BLaER1 (cell line): ENCODE measurements at regions not wholly inside any gene's neighbourhood (a gene's known extent, or its start where the extent isn't known, plus 50 kb on each side); places are given as distances from the start of the nearest gene placed in this dataset.

ENCODE experiments used
- H3K27ac ChIP-seq: shearing (Covaris generic); formaldehyde crosslinking; 2 replicates; pipeline ENCODE4 v1.8.1; 2022
- H3K27me3 ChIP-seq: shearing (Covaris generic); formaldehyde crosslinking; 2 replicates; pipeline ENCODE4 v1.8.1; 2022
- H3K36me3 ChIP-seq: shearing (Covaris generic); formaldehyde crosslinking; 2 replicates; pipeline ENCODE4 v1.8.1; 2022
- H3K4me1 ChIP-seq: shearing (Covaris generic); formaldehyde crosslinking; 2 replicates; pipeline ENCODE4 v1.8.1; 2022
- H3K4me2 ChIP-seq: shearing (Covaris generic); formaldehyde crosslinking; 2 replicates; pipeline ENCODE4 v1.8.1; 2022
- H3K4me3 ChIP-seq: shearing (Covaris generic); formaldehyde crosslinking; 2 replicates; pipeline ENCODE4 v1.8.1; 2022
- H3K9ac ChIP-seq: shearing (Covaris generic); formaldehyde crosslinking; 2 replicates; pipeline ENCODE4 v1.8.1; 2022
- H3K9me3 ChIP-seq: shearing (Covaris generic); formaldehyde crosslinking; 2 replicates; pipeline ENCODE4 v1.8.1; 2022
- H4K20me1 ChIP-seq: shearing (Covaris generic); formaldehyde crosslinking; 2 replicates; pipeline ENCODE4 v1.8.1; 2022
- Cebpa-rat ChIP-seq: shearing (Covaris generic); IDR thresholded peaks from 2 replicates; pipeline ENCODE4 v1.8.1; 2022

DNA sequence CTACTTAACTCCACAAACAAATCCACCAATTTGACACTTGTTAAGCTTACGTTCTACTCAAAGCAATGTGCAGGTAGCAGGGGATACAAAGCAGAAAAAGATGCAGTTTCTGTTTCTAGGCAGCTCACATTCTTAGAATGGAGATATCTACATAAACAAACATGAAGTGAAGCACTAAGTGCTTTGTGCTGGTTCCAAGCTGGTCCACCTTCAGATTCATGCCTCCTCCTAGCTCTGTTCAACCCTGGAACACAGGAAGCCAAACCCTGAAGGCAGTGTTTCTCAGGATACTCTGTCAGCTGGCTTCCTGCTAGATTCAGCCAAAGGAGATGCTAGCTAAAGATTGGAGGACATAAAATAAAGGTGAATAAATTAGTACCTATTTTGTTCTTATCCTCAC is 55.3 kb upstream of the NOL4 start:
- H3K4me1 ChIP-seq: no peaks in the 10 kb centered on the region
- no peaks in the 10 kb centered on the region for H3K9me3 ChIP-seq
- H3K27ac ChIP-seq: no peak overlapping the region
- no peak overlapping the region for H3K9ac ChIP-seq
- no peaks in the 10 kb centered on the region for H4K20me1 ChIP-seq
- no peak for TF ChIP-seq Cebpa-rat
- H3K36me3 ChIP-seq: no peaks in the 10 kb centered on the region
- H3K4me3 ChIP-seq: no peak overlapping the region
- H3K27me3 ChIP-seq: no peaks in the 10 kb centered on the region
- no peak overlapping the region for H3K4me2 ChIP-seq

DNA sequence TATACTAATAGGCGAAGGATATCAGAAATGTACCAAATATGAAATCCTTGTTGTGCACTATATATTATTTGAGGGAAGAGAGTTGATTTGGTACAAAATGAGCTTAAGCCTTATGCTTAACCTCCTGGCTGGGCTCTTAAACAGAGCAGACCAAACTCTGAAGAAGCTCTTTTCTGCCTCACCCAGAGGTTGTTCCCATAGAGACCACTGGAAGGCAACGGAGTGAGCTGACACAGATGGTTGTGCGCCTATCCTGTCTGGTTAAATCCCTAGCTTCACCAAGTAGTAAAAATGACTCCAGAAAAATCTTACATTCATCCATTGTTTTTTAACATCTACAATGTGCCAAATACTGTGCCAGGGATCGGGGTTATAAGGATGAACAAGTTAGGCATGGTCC is 55.9 kb upstream of the NOL4 start:
- H3K9me3 ChIP-seq: no peaks in the 10 kb centered on the region
- H3K27me3 ChIP-seq: no peaks in the 10 kb centered on the region
- H3K4me1 ChIP-seq: no peaks in the 10 kb centered on the region
- H3K4me2 ChIP-seq: no peak overlapping the region
- no peaks in the 10 kb centered on the region for H4K20me1 ChIP-seq
- H3K27ac ChIP-seq: no peak overlapping the region
- no peak for TF ChIP-seq Cebpa-rat
- H3K9ac ChIP-seq: no peak overlapping the region
- no peaks in the 10 kb centered on the region for H3K36me3 ChIP-seq
- no peak overlapping the region for H3K4me3 ChIP-seq

DNA sequence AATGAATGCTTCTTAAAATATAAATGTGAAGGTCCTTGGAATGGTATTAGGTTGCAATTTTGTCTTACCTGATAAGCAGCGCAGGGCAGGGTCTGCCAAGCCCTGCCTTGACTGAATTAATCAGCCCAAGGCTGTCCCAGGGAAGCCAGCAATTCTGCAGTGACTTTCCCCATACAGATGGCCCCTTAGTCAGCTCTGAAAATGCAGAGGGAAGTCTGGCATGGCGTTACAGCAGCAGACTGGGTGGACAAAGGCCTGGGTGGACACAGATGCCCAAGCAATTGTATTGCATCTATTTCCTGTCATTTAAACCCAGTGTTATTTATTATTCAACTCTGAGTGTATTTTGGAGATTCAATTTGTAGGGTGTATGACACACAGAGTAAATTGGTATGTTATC is 56.6 kb upstream of the NOL4 start:
- H3K9me3 ChIP-seq: no peaks in the 10 kb centered on the region
- TF ChIP-seq Cebpa-rat: no peak
- no peaks in the 10 kb centered on the region for H3K36me3 ChIP-seq

DNA sequence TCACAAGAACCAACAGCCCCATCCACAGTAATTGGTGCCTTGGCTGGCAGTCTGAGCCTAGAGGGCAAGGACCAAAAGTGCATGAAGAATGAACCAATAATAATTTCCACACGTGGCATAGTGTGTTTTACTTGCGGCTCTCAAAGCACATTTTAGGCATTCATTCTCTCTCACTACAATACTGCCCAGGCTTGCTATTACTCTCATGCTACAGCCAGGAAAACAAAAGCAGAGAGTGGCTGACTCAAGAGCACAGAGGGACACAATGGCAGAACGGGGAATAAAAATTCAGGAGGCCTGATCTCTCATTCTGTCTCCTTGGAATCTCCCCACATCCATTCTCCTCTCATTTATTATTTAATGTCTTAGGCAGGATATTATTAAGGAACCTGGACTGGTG is 57.0 kb upstream of the NOL4 start:
- H3K4me3 ChIP-seq: no peak overlapping the region
- H4K20me1 ChIP-seq: no peaks in the 10 kb centered on the region
- H3K4me1 ChIP-seq: no peaks in the 10 kb centered on the region
- no peaks in the 10 kb centered on the region for H3K27me3 ChIP-seq
- no peak overlapping the region for H3K4me2 ChIP-seq
- TF ChIP-seq Cebpa-rat: no peak
- H3K9me3 ChIP-seq: no peaks in the 10 kb centered on the region
- H3K27ac ChIP-seq: no peak overlapping the region
- no peaks in the 10 kb centered on the region for H3K36me3 ChIP-seq
- H3K9ac ChIP-seq: no peak overlapping the region

More for the DNA sequence above, 56.6 kb upstream of the NOL4 start:
- Histone ChIP-seq H3K27ac (no peak overlapping the region), H3K9ac (no peak overlapping the region), H3K4me1 (no peaks in the 10 kb centered on the region), H4K20me1 (no peaks in the 10 kb centered on the region), H3K4me3 (no peak overlapping the region), H3K27me3 (no peaks in the 10 kb centered on the region), H3K4me2 (no peak overlapping the region)

DNA sequence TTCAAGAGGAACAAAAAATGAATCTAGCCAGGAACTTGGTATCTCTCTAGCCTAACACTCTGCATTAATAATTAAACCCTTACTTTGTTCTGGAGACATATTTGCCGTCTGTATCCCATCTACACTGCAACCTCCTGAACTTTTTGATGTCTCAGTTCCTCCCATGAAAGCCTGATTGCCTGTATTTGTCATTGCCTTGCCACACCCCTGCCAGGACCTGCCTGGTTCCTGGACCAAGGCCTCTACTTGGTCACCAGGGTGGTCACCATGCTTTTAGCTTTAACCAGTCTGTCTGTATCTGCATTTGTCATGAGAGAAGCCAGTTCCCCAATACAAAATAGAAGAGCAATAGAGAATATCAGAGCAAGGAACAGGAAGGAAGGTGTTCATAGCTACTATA is 58.8 kb upstream of the NOL4 start:
- Histone ChIP-seq H4K20me1 (no peaks in the 10 kb centered on the region), H3K36me3 (no peaks in the 10 kb centered on the region), H3K4me1 (no peaks in the 10 kb centered on the region), H3K27me3 (no peaks in the 10 kb centered on the region), H3K27ac (no peak overlapping the region), H3K4me3 (no peak overlapping the region), H3K9me3 (peaks cover 9% of the 10 kb centered on the region), H3K9ac (no peak overlapping the region), H3K4me2 (no peak overlapping the region)
- TF ChIP-seq Cebpa-rat: no peak

DNA sequence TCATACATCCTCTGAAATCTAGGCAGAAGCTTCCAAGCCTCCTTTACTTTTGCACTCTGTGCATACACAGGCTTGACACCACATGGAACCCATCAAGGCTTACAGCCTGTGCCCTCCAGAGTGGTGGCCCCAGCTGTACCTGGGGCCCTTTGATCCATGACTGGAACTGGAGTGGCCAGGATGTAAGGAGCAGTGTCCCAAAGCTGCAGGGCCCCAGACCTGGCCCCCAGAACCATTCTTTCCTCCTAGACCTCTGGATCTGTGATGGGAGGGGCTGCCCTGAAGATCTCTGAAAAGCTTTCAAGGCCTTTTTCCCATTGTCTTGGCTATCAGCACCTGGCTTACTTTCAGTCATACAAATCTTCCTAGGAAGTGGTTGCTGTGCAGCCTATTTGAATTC is 63.1 kb upstream of the NOL4 start:
- Histone ChIP-seq H3K4me1 (no peaks in the 10 kb centered on the region), H3K27me3 (no peaks in the 10 kb centered on the region), H3K4me2 (no peak overlapping the region), H3K9ac (no peak overlapping the region), H4K20me1 (no peaks in the 10 kb centered on the region), H3K27ac (no peak overlapping the region), H3K36me3 (no peaks in the 10 kb centered on the region), H3K4me3 (no peak overlapping the region), H3K9me3 (peaks cover 9% of the 10 kb centered on the region)
- TF ChIP-seq Cebpa-rat: no peak

DNA sequence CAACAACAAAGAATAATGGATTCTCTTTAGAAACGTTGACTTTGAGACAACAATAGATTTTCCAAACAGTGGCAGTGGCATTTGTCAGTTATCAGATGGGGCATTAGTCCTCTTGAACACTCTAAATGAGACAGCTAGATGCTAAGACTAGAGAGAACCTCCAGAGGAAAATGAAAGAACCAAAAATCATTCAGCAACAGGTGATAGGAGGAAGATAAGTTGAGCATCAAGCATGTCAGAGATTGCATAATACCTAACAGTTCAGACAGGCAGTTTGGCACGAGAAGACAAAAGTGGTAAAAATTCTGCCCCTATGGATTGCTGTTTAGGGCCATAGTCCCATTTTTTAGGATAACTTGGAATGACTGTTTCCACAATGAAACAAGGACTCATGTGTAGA is 67.9 kb upstream of the NOL4 start:
- Histone ChIP-seq H4K20me1 (no peaks in the 10 kb centered on the region), H3K27me3 (no peaks in the 10 kb centered on the region), H3K4me3 (no peak overlapping the region), H3K36me3 (no peaks in the 10 kb centered on the region), H3K4me1 (no peaks in the 10 kb centered on the region), H3K9me3 (peaks cover 5% of the 10 kb centered on the region), H3K27ac (no peak overlapping the region), H3K9ac (no peak overlapping the region), H3K4me2 (no peak overlapping the region)
- TF ChIP-seq Cebpa-rat: no peak; the same call in 1 of the 2 replicates

DNA sequence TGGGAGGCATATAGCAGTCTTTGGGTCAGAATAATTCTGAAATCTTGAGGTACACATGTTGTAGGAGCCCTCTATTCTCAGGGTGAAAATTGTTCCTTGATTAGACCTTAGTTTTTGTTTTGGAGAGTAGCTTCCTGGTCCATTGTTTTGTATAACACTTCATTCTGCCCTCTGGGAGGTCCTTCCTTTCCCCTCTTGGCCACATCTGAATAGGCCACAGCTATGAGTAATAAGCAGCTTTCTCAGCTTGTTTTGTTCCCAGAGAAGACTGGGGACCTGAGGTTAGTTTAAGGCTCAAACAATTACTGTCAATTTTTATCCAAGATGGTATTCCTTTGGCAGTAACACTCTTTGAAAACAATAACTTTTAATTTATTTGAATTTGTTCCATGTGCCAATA is 72.6 kb upstream of the NOL4 start:
- Histone ChIP-seq H3K4me3 (no peak overlapping the region), H3K27ac (no peak overlapping the region), H4K20me1 (no peaks in the 10 kb centered on the region), H3K9me3 (no peaks in the 10 kb centered on the region), H3K9ac (no peak overlapping the region), H3K27me3 (no peaks in the 10 kb centered on the region), H3K36me3 (no peaks in the 10 kb centered on the region), H3K4me2 (no peak overlapping the region), H3K4me1 (no peaks in the 10 kb centered on the region)
- no peak for TF ChIP-seq Cebpa-rat

DNA sequence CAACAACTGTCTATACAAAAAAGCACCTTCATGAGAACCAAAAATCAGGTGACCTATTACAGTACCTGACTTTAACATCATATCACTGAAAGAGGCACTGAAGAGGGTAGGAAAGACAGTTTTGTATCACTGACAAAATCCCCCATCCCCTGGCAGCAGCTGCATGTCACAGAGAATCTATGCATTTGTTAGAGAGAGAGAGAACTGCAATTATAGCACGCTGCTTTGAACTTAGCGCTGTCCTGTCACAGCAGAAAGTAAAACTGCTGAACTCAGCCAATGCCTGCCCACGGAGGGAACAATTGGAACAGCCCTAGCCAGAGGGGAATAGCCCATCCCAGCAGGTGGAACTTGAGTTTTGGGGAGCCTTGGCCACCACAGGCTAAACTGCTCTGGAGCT is 75.1 kb upstream of the NOL4 start:
- Histone ChIP-seq H3K36me3 (no peaks in the 10 kb centered on the region), H3K27ac (no peak overlapping the region), H3K4me3 (no peak overlapping the region), H3K9ac (no peak overlapping the region), H3K4me1 (no peaks in the 10 kb centered on the region), H3K4me2 (no peak overlapping the region), H4K20me1 (no peaks in the 10 kb centered on the region), H3K27me3 (no peaks in the 10 kb centered on the region), H3K9me3 (no peaks in the 10 kb centered on the region)
- no peak for TF ChIP-seq Cebpa-rat

DNA sequence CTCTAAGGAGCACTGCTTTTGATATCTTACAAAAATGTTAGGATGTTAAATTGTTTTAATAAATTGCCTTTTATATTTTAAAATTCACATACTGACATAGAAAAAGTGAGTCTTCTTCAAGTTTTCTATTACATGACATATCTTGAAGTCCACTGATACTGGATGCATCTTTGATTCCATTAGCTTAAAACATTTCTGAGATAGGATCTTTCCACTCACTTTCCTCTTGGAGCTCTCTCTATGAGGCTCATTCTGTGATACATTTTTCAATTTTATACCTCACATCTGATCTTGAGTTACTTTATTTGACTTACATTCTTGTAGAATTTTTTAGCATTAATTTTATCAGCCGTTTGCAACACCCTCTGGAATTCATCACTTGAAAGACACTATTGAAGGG is 86.8 kb upstream of the NOL4 start:
- Histone ChIP-seq H4K20me1 (no peaks in the 10 kb centered on the region), H3K9me3 (no peaks in the 10 kb centered on the region), H3K27me3 (no peaks in the 10 kb centered on the region), H3K4me1 (no peaks in the 10 kb centered on the region), H3K27ac (no peak overlapping the region), H3K4me2 (no peak overlapping the region), H3K4me3 (no peak overlapping the region), H3K9ac (no peak overlapping the region), H3K36me3 (no peaks in the 10 kb centered on the region)
- no peak for TF ChIP-seq Cebpa-rat

DNA sequence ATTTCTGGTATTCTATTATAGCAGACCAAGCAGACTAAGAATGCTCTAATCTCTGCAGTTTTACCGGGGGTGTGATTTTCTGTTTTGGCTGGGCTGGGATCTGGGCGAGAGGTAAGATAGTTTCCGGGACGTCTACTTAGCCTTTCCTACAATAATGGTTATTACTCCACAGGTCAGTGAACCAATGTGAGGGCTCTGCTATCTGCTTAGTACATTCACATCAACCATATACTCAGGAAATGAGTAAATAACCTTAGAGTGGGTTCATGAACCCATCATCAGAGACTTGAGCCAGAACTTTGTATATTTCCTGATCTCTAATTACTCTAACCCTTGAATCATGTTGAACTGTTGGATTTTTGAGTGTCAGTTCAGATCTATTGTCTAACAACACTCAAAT is 90.1 kb upstream of the NOL4 start:
- Histone ChIP-seq H3K4me1 (peaks cover 20% of the 10 kb centered on the region), H3K27ac (no peak overlapping the region), H3K4me2 (no peak overlapping the region), H3K9me3 (no peaks in the 10 kb centered on the region), H3K9ac (no peak overlapping the region), H4K20me1 (no peaks in the 10 kb centered on the region), H3K27me3 (no peaks in the 10 kb centered on the region), H3K36me3 (no peaks in the 10 kb centered on the region), H3K4me3 (no peak overlapping the region)
- no peak for TF ChIP-seq Cebpa-rat
